ENCODE measurements at regions not wholly inside any gene's neighbourhood (a gene's known extent, or its start where the extent isn't known, plus 50 kb on each side); places are given as distances from the start of the nearest gene placed in this dataset.

- 0 out of 2 replicates have a peak overlapping the region, but pooled peaks have one; percentile 29 for H2BK15ac ChIP-seq (ENCODE audit: low read length)
- POLR2A ChIA-PET (ENCODE audit: partially characterized antibody): no interaction called here
- DNase-seq (ENCODE audit: low read depth in 1 of 2, low spot score in 2 of 2): no peak
- no peak for TF ChIP-seq CTBP2 (IDR thresholded peaks at IDR 0.05; ENCODE audit: borderline replicate concordance, insufficient read depth, insufficient read length, low read length)
- no peak for TF ChIP-seq RAD21 (IDR thresholded peaks at IDR 0.05 in 1 of 2, conservative IDR thresholded peaks at IDR 0.05 in 1 of 2; ENCODE audit: low read depth in 2 of 2, low read length in 2 of 2)
- no peak for TF ChIP-seq E2F6 (IDR thresholded peaks at IDR 0.05)
- TF ChIP-seq BCL11A (IDR thresholded peaks at IDR 0.05; ENCODE audit: low read depth in 2 of 2, low read length in 2 of 2): no peak
- no peak for TF ChIP-seq RNF2 (IDR thresholded peaks at IDR 0.05; ENCODE audit: borderline replicate concordance, low read depth, low read length, missing control alignments, poor library complexity, severe bottlenecking)
- TF ChIP-seq GABPA (IDR thresholded peaks at IDR 0.05; ENCODE audit: borderline replicate concordance, insufficient read depth, low read length): no peak
- no peak for TF ChIP-seq CHD1 (IDR thresholded peaks at IDR 0.05; ENCODE audit: low read depth, low read length)
- no peak for TF ChIP-seq SIN3A (conservative IDR thresholded peaks at IDR 0.05 in 1 of 2, IDR thresholded peaks at IDR 0.05 in 1 of 2; ENCODE audit: low read depth in 1 of 2, low read length in 2 of 2)
- TF ChIP-seq POLR2AphosphoS5 (IDR thresholded peaks at IDR 0.05; ENCODE audit: low read depth, low read length): no peak
- TF ChIP-seq RBBP5 (IDR thresholded peaks at IDR 0.05; ENCODE audit: borderline replicate concordance, low read depth, low read length): no peak
- no peak for TF ChIP-seq ASH2L (IDR thresholded peaks at IDR 0.05; ENCODE audit: low read length)
- no peak for TF ChIP-seq NRF1 (IDR thresholded peaks at IDR 0.05; ENCODE audit: low read depth, low read length)
These were observed 103.2 kb downstream of the HMX1 start for GRCh38 chr4:8768357-8768999.

More at GRCh38 chr4:8768357-8768999, 103.2 kb downstream of the HMX1 start:
- Histone ChIP-seq H2BK12ac (ENCODE audit: low read depth, low read length) (no peak overlapping the region), H3K56ac (replicated peaks; ENCODE audit: insufficient read length, low read depth, low read length) (no peak overlapping the region), H3K9me3 (ENCODE audit: insufficient read depth in 2 of 2, low read depth in 1 of 2, low read length in 1 of 2) (no peaks in the 10 kb centered on the region), H2AK5ac (ENCODE audit: low read depth, low read length) (no peak overlapping the region), H3K9ac (replicated peaks in 1 of 4; ENCODE audit: extremely low read depth in 1 of 4, low read depth in 3 of 4, low read length in 3 of 4) (no peak overlapping the region), H2AFZ (ENCODE audit: low read length) (no peak overlapping the region), H4K5ac (ENCODE audit: insufficient read length, low read depth, low read length) (no peak overlapping the region), H3K27me3 (replicated peaks in 1 of 4; ENCODE audit: control insufficient read depth in 3 of 4, extremely low read depth in 1 of 4, insufficient read depth in 3 of 4, low read length in 3 of 4) (no peaks in the 10 kb centered on the region), H2BK20ac (ENCODE audit: low read length) (no peak overlapping the region), H3K14ac (ENCODE audit: insufficient read length) (no peak overlapping the region), H3K4me1 (replicated peaks in 1 of 4; ENCODE audit: control insufficient read depth in 3 of 4, insufficient read depth in 4 of 4, low read length in 3 of 4) (peaks cover 0 to 7% (median 2%) of the 10 kb centered on the region in 4 experiments; a peak in 4 of 7 replicates), H2BK5ac (ENCODE audit: low read depth, low read length) (no peak overlapping the region), H3K79me2 (ENCODE audit: control insufficient read depth in 1 of 2, insufficient read depth in 2 of 2, low read length in 2 of 2) (no peaks in the 10 kb centered on the region), H3K27ac (ENCODE audit: low read depth, low read length) (no peak overlapping the region), H4K8ac (ENCODE audit: extremely low read depth, insufficient read depth, low read length) (no peak overlapping the region; the same call in 1 of the 2 replicates), H4K20me1 (replicated peaks in 1 of 2; ENCODE audit: control insufficient read depth in 1 of 2, insufficient read depth in 2 of 2, low read length in 2 of 2) (peaks cover 0 to 3% of the 10 kb centered on the region in 2 experiments), H3K4me3 (ENCODE audit: extremely low read depth in 1 of 4, insufficient read depth in 2 of 4, low read depth in 3 of 4, low read length in 4 of 4) (no peak overlapping the region), H3K23me2 (ENCODE audit: low read depth, low read length) (no peaks in the 10 kb centered on the region), H2BK120ac (replicated peaks; ENCODE audit: low read depth, low read length) (no peak overlapping the region), H4K91ac (replicated peaks; ENCODE audit: insufficient read length, low read length) (no peak overlapping the region), H3K4me2 (ENCODE audit: insufficient read depth in 1 of 2, low read depth in 2 of 2, low read length in 2 of 2) (no peak overlapping the region), H3K79me1 (ENCODE audit: low read depth, low read length) (no peaks in the 10 kb centered on the region), H3K23ac (ENCODE audit: insufficient read length) (no peak overlapping the region), H3K4ac (replicated peaks; ENCODE audit: insufficient read length, low read depth, low read length) (no peak overlapping the region), H3K36me3 (ENCODE audit: control insufficient read depth in 2 of 4, insufficient read depth in 4 of 4, low read length in 3 of 4) (no peaks in the 10 kb centered on the region), H3K18ac (ENCODE audit: extremely low read depth, low read length) (no peak overlapping the region)
- WGBS, 2 experiments (ENCODE audit: extremely low coverage in 1 of 2, insufficient coverage in 1 of 2, insufficient read length in 1 of 2, insufficient replicate concordance in 2 of 2, low coverage in 1 of 2, low lambda C conversion rate in 2 of 2, missing lambda C conversion rate in 1 of 2): 88% methylated on average over 15 of the region's 20 CpGs; no CpG with 5 or more reads in 1 of the 2 experiments
- no peak for FAIRE-seq
- CTCF ChIA-PET (ENCODE audit: partially characterized antibody): no interaction called here

Measured in H1 (cell line).